SU-DHL-6 (cell line): ENCODE measurements at regions not wholly inside any gene's neighbourhood (a gene's known extent, or its start where the extent isn't known, plus 50 kb on each side); places are given as distances from the start of the nearest gene placed in this dataset.

Experiments used
- EZH2phosphoT487 ChIP-seq: fragments of 200-600 bp; sonication (generic), shearing (Covaris generic); conservative IDR thresholded peaks from 2 replicates; pipeline ENCODE4 v1.6.1; 2018; ENCODE audit warnings: mild to moderate bottlenecking, antibody characterized with exemption, low read length, moderate library complexity, mixed read lengths
- TF ChIP-seq, protein P1 (sequence below): fragments of 200-600 bp; sonication (generic); IDR thresholded peaks from one replicate; pipeline ENCODE4 v1.5.1; 2017; ENCODE audit warnings: antibody characterized with exemption, mild to moderate bottlenecking, low read length, moderate library complexity; ENCODE audit not compliant: insufficient read depth, poor library complexity, severe bottlenecking

DNA sequence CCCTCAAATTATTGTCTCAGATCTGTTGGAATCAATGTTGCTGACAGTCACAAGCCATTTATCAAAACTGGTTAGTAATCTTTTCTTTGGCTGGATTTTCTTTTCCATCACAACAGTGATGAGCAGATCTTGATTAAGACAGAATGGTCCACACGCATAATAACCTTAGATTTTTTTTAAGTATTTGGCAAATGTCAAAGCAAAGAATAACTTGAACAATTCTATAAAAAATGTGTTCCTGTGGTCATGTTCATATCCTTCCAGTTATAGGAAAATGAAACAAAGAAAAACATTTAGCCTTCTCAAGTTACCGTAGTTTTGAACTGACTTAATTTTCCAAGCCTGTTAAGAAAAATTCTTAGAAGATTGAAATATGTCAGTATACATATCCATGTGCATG is 659.9 kb upstream of the ID2 start:
- TF ChIP-seq, protein P1, sequence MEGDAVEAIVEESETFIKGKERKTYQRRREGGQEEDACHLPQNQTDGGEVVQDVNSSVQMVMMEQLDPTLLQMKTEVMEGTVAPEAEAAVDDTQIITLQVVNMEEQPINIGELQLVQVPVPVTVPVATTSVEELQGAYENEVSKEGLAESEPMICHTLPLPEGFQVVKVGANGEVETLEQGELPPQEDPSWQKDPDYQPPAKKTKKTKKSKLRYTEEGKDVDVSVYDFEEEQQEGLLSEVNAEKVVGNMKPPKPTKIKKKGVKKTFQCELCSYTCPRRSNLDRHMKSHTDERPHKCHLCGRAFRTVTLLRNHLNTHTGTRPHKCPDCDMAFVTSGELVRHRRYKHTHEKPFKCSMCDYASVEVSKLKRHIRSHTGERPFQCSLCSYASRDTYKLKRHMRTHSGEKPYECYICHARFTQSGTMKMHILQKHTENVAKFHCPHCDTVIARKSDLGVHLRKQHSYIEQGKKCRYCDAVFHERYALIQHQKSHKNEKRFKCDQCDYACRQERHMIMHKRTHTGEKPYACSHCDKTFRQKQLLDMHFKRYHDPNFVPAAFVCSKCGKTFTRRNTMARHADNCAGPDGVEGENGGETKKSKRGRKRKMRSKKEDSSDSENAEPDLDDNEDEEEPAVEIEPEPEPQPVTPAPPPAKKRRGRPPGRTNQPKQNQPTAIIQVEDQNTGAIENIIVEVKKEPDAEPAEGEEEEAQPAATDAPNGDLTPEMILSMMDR, result no peak
- no peak for TF ChIP-seq EZH2phosphoT487
